ENCODE measurements at regions not wholly inside any gene's neighbourhood (a gene's known extent, or its start where the extent isn't known, plus 50 kb on each side); places are given as distances from the start of the nearest gene placed in this dataset.

- no peak for FAIRE-seq
- TF ChIP-seq EZH2 (IDR thresholded peaks at IDR 0.05; ENCODE audit: low read length) (no peak), CTCF (optimal IDR thresholded peaks at IDR 0.05 in 1 of 3, IDR thresholded peaks at IDR 0.05 in 1 of 3, conservative IDR thresholded peaks at IDR 0.05 in 1 of 3; ENCODE audit: extremely low read depth in 1 of 3, insufficient read depth in 2 of 3, low read length in 3 of 3) (no peak)
- dilution Hi-C loops (cut with MboI; ENCODE audit: extremely low pct_ligation_motif_present, low sequenced_read_pairs), result no loop called here
Measured at GRCh38 chr4:128665514-128665913, 144.0 kb upstream of the JADE1 start.

GRCh38 chr4:128663325-128663724, 146.2 kb upstream of the JADE1 start:
- H4K20me1 ChIP-seq (ENCODE audit: control insufficient read depth, extremely low read depth, insufficient read depth, low read length), result no peaks in the 10 kb centered on the region
- H3K4me2 ChIP-seq (ENCODE audit: control insufficient read depth, extremely low read depth, insufficient read depth, low read depth, low read length), result no peak overlapping the region
- H3K27ac ChIP-seq (ENCODE audit: control insufficient read depth, insufficient read depth, low read length), result no peak overlapping the region
- no peak overlapping the region for H3K4me3 ChIP-seq (ENCODE audit: control insufficient read depth in 2 of 3, extremely low read depth in 1 of 3, insufficient read depth in 2 of 3, low read depth in 1 of 3, low read length in 3 of 3)
- DNase-seq (ENCODE audit: low read depth, low spot score) (no peak), FAIRE-seq (no peak)
- no peaks in the 10 kb centered on the region for H3K4me1 ChIP-seq (ENCODE audit: control insufficient read depth, extremely low read depth, insufficient read depth, low read length)
- no peak overlapping the region for H3K9ac ChIP-seq (ENCODE audit: control insufficient read depth, extremely low read depth, insufficient read depth, low read length)
- dilution Hi-C loops (cut with MboI; ENCODE audit: extremely low pct_ligation_motif_present, low sequenced_read_pairs), result no loop called here
- H3K9me3 ChIP-seq (ENCODE audit: control insufficient read depth, low read depth, low read length), result no peaks in the 10 kb centered on the region
- TF ChIP-seq CTCF (optimal IDR thresholded peaks at IDR 0.05 in 1 of 3, IDR thresholded peaks at IDR 0.05 in 1 of 3, conservative IDR thresholded peaks at IDR 0.05 in 1 of 3; ENCODE audit: extremely low read depth in 1 of 3, insufficient read depth in 2 of 3, low read length in 3 of 3) (no peak), EZH2 (IDR thresholded peaks at IDR 0.05; ENCODE audit: low read length) (no peak)
- no peaks in the 10 kb centered on the region for H3K79me2 ChIP-seq (ENCODE audit: control insufficient read depth, insufficient read depth, low read length)
- no peaks in the 10 kb centered on the region for H3K27me3 ChIP-seq (ENCODE audit: control insufficient read depth, extremely low read depth, insufficient read depth, low read length)
- H3K9me1 ChIP-seq (ENCODE audit: control insufficient read depth, extremely low read depth, insufficient read depth, low read length), result no peaks in the 10 kb centered on the region
- H3K36me3 ChIP-seq (ENCODE audit: control insufficient read depth in 2 of 2, extremely low read depth in 1 of 2, insufficient read depth in 2 of 2, low read length in 2 of 2), result no peaks in the 10 kb centered on the region
- H2AFZ ChIP-seq (ENCODE audit: control insufficient read depth, low read length), result no peak overlapping the region

More at GRCh38 chr4:128665514-128665913, 144.0 kb upstream of the JADE1 start:
- H2AFZ ChIP-seq (ENCODE audit: control insufficient read depth, low read length), result no peak overlapping the region
- no peaks in the 10 kb centered on the region for H3K79me2 ChIP-seq (ENCODE audit: control insufficient read depth, insufficient read depth, low read length)
- H3K4me2 ChIP-seq (ENCODE audit: control insufficient read depth, extremely low read depth, insufficient read depth, low read depth, low read length), result no peak overlapping the region
- no peak overlapping the region for H3K9ac ChIP-seq (ENCODE audit: control insufficient read depth, extremely low read depth, insufficient read depth, low read length)
- no peak overlapping the region for H3K27ac ChIP-seq (ENCODE audit: control insufficient read depth, insufficient read depth, low read length)
- H3K27me3 ChIP-seq (ENCODE audit: control insufficient read depth, extremely low read depth, insufficient read depth, low read length), result no peaks in the 10 kb centered on the region
- no peaks in the 10 kb centered on the region for H4K20me1 ChIP-seq (ENCODE audit: control insufficient read depth, extremely low read depth, insufficient read depth, low read length)
- H3K4me3 ChIP-seq (ENCODE audit: control insufficient read depth in 2 of 3, extremely low read depth in 1 of 3, insufficient read depth in 2 of 3, low read depth in 1 of 3, low read length in 3 of 3), result no peak overlapping the region
- no peaks in the 10 kb centered on the region for H3K4me1 ChIP-seq (ENCODE audit: control insufficient read depth, extremely low read depth, insufficient read depth, low read length)
- H3K9me3 ChIP-seq (ENCODE audit: control insufficient read depth, low read depth, low read length), result no peaks in the 10 kb centered on the region
- no peaks in the 10 kb centered on the region for H3K9me1 ChIP-seq (ENCODE audit: control insufficient read depth, extremely low read depth, insufficient read depth, low read length)
- no peaks in the 10 kb centered on the region for H3K36me3 ChIP-seq (ENCODE audit: control insufficient read depth in 2 of 2, extremely low read depth in 1 of 2, insufficient read depth in 2 of 2, low read length in 2 of 2)
- no peak for DNase-seq (ENCODE audit: low read depth, low spot score)

All from keratinocyte (primary cell).